Left lung (tissue), 4 donors: ENCODE measurements at regions not wholly inside any gene's neighbourhood (a gene's known extent, or its start where the extent isn't known, plus 50 kb on each side); places are given as distances from the start of the nearest gene placed in this dataset.

Experiments
- ATAC-seq: fragments of 200-7000 bp; cut with Tn5 transposase; one replicate; pipeline ENCODE4 v1.9.1; 2020; ENCODE audit warnings: moderate library complexity
- DNase-seq, 4 donors: peaks; one replicate each; pipeline ENCODE4 v3.0.0-alpha.2; 2013 to 2020
- H3K27ac ChIP-seq, 2 donors: fragments of 200-600 bp; sonication (generic) in 1 of 2; one replicate each; pipeline versions ENCODE4 v1.5.0 to v1.8.0; 2020 to 2021
- H3K27me3 ChIP-seq, 2 donors: fragments of 200-600 bp; sonication (generic) in 1 of 2; one replicate each; pipeline versions ENCODE4 v1.5.0 to v1.8.0; 2020 to 2021
- H3K36me3 ChIP-seq, 2 donors: fragments of 200-600 bp; sonication (generic) in 1 of 2; one replicate each; pipeline versions ENCODE4 v1.5.0 to v1.8.0; 2020 to 2021
- H3K4me1 ChIP-seq, 2 donors: fragments of 200-600 bp; one replicate each; pipeline ENCODE4 v1.8.0; 2021
- H3K4me3 ChIP-seq, 2 donors: fragments of 200-600 bp; sonication (generic) in 1 of 2; one replicate each; pipeline versions ENCODE4 v1.5.0 to v1.8.0; 2020 to 2021; ENCODE audit warnings: mild to moderate bottlenecking in 1 of 2
- H3K9me3 ChIP-seq, 2 donors: fragments of 200-600 bp; sonication (generic) in 1 of 2; one replicate each; pipeline versions ENCODE4 v1.5.0 to v1.8.0; 2020 to 2021
- intact Hi-C, 2 donors: fragments of 100-400 bp; cut with DNase I; formaldehyde crosslinking; loops; one replicate each; pipeline versions ENCODE4 v1.11.2 to v1.14.2; 2022
- TF ChIP-seq, protein P1 (sequence below), 2 donors: fragments of 200-600 bp; sonication (generic) in 1 of 2; IDR thresholded peaks; one replicate each; pipeline versions ENCODE4 v1.5.0 to v1.8.0; 2021; ENCODE audit warnings: antibody characterized with exemption in 2 of 2
- donor health status: DM: no; HTN: yes; CAD: no.
- donor health status: DM: no; HTN: no; CAD: no.

DNA sequence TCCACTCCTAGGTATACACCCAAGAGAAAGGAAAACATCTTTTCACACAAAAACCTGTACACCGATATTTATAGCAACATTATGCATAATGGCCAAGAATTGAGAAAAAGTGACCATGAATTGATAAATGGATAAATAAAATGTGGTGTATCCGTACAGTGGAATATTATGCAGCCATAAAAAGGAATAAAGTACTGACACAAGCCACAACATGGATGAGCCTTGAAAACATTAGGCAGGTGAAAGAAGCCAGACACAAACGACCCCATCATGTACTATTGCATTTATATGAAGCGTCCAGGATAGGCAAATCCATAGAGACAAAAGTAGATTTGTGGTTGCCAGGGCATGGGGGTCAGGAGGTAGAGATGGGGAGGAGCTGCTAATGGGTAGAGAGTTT, 64.2 kb upstream of the SLC6A6 start:
- TF ChIP-seq, protein P1, sequence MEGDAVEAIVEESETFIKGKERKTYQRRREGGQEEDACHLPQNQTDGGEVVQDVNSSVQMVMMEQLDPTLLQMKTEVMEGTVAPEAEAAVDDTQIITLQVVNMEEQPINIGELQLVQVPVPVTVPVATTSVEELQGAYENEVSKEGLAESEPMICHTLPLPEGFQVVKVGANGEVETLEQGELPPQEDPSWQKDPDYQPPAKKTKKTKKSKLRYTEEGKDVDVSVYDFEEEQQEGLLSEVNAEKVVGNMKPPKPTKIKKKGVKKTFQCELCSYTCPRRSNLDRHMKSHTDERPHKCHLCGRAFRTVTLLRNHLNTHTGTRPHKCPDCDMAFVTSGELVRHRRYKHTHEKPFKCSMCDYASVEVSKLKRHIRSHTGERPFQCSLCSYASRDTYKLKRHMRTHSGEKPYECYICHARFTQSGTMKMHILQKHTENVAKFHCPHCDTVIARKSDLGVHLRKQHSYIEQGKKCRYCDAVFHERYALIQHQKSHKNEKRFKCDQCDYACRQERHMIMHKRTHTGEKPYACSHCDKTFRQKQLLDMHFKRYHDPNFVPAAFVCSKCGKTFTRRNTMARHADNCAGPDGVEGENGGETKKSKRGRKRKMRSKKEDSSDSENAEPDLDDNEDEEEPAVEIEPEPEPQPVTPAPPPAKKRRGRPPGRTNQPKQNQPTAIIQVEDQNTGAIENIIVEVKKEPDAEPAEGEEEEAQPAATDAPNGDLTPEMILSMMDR (IDR thresholded peaks at IDR 0.05): no peak
- H3K9me3 ChIP-seq: no peaks in the 10 kb centered on the region
- DNase-seq (no peak), ATAC-seq (no peak)
- no peak overlapping the region for H3K27ac ChIP-seq
- H3K36me3 ChIP-seq: no peaks in the 10 kb centered on the region
- peaks cover 0 to 7% of the 10 kb centered on the region in 2 donors for H3K4me1 ChIP-seq
- H3K27me3 ChIP-seq: no peaks in the 10 kb centered on the region
- intact Hi-C loops: no loop called here
- no peak overlapping the region for H3K4me3 ChIP-seq

DNA sequence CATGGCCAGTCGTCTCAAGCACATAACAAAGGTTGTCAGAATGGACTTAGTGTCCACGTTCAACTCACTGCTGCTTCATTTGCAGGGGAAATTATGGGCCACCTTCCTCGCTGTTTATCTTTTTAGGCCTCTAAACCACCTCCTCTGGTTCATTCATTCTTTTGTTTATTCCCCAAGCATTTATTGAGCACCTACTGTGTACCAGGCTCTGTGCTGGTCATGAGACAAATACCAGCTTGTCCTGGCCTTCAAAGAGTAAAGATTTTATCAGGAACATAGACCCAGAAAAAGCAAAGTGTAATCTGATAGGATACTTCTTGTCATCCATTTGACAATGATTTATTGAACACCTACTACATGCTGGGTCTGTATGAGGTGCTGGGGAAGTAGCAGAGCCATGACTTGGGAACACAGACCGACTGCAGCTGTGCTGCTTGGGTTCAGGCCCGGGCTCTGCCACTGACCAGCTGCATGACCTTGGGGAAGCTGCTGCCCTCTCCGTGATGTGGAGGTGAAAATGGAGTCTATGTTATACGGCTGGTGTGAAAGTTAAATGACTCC, 63.4 kb upstream of the SLC6A6 start:
- no peak for DNase-seq
- TF ChIP-seq, protein P1 (IDR thresholded peaks at IDR 0.05): no peak

DNA sequence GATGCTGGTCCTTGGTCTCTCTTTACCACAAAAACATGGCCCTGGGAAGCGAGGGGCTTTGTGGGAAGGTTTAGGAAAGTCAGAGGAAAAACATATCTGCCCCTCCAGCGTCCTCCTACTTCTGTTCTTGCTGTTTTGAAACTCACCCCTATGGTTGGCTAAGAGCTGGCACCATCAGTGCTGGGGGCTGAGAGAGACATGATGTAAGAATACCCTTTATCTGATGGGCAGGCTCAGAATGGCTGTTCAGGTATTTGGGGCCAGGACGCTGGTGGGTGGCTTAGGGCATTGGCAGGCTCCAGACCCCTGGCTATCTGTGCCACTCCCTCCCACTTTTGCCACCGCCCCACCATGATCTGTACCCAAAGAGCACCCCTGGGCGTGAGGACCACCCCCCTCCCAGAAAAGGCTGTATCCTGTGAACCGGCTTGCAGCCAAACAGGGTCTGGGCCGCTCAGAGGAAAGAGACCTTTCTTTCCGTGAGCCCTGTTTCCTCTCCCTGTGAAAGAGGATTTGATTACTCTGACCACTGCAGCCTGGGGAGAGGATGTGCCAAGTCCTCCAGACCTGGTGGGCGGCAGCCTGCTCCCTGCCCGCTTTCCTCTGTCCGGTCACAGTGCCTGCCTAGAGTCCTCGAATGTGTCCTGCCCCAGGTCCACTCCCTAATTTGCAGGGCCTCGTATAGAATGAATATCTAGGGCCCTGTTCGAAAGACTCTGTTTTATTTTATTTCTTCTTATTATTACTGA, 61.3 kb upstream of the SLC6A6 start:
- Histone ChIP-seq H3K27me3 (no peaks in the 10 kb centered on the region), H3K4me3 (no peak overlapping the region), H3K36me3 (no peaks in the 10 kb centered on the region), H3K4me1 (peaks cover 0 to 7% of the 10 kb centered on the region in 2 donors), H3K9me3 (no peaks in the 10 kb centered on the region), H3K27ac (no peak overlapping the region)
- TF ChIP-seq, protein P1 (IDR thresholded peaks at IDR 0.05): no peak
- DNase-seq (peak in 1 of 4 donors; percentile 44), ATAC-seq (no peak)
- intact Hi-C loops: no loop called here

More for the DNA sequence above, 63.4 kb upstream of the SLC6A6 start:
- H3K36me3 ChIP-seq: no peaks in the 10 kb centered on the region
- ATAC-seq: no peak
- H3K4me1 ChIP-seq: peaks cover 0 to 7% of the 10 kb centered on the region in 2 donors
- no peaks in the 10 kb centered on the region for H3K9me3 ChIP-seq
- no peak overlapping the region for H3K4me3 ChIP-seq
- H3K27ac ChIP-seq: no peak overlapping the region
- H3K27me3 ChIP-seq: no peaks in the 10 kb centered on the region
- intact Hi-C loops: no loop called here

DNA sequence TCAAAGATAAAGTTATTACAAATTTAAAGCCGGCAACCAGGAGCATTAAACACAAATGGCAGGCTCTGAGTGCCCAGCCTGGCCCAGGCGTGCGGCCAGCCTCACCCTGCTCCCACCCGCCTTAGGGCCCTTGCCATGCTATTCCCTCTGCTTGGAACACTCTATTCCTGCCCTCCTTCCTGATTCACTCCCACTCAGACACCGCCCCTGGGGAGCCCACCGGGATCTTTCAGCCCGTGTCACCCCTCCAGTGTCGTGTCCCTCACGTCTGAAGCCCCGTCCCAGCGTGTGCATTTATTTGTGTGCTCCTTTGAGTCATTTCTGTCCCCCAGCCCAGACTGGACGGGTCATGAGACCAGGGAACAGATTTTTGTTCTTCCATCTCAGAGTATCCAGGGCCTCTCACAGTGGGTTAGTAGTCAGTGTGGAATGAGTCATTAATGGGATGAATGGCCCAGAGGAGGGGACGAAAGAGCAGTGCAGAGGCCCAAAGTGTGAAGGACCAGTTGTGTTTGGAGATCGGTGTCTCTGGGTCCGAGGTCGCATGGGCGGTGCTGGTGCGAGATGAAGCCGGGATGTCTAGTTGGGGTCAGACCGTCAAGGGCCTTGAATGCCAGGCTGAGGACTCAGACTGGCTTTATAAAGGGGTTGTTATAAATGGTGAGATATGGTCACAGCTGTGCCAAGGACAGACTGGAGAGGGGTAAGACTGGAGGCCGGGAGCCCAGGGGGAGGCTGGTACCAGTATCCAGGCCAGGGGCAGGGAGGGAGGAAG, 58.9 kb upstream of the SLC6A6 start:
- ATAC-seq (no peak), DNase-seq (no peak)
- TF ChIP-seq, protein P1 (IDR thresholded peaks at IDR 0.05): no peak
- H3K4me1 ChIP-seq: no peaks in the 10 kb centered on the region
- intact Hi-C loops: no loop called here
- H3K36me3 ChIP-seq: no peaks in the 10 kb centered on the region
- H3K27ac ChIP-seq: no peak overlapping the region
- no peak overlapping the region for H3K4me3 ChIP-seq
- no peaks in the 10 kb centered on the region for H3K27me3 ChIP-seq
- H3K9me3 ChIP-seq: no peaks in the 10 kb centered on the region

DNA sequence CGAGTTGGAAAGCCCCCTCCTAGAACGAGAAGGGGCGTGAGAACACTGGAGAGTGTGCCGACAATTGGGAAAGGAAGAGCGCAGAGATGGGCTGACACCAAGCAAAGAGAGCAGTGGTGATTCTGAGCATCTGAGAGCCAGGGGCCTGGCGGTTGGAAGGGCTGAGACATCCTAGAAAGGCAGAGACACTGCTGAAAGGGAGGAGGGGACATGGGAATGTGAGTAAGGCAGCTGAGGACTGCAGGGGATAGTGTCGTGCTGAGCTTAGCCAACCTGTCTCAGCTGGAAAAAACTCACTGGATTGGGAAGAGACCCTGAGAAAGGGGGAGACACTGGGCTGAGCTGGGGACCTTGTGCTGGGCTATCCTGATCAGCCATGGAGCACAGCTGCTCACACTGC, 58.1 kb upstream of the SLC6A6 start:
- no peak overlapping the region for H3K27ac ChIP-seq
- no peaks in the 10 kb centered on the region for H3K9me3 ChIP-seq
- no peaks in the 10 kb centered on the region for H3K27me3 ChIP-seq
- intact Hi-C loops: no loop called here
- TF ChIP-seq, protein P1 (IDR thresholded peaks at IDR 0.05): no peak
- H3K36me3 ChIP-seq: no peaks in the 10 kb centered on the region
- H3K4me3 ChIP-seq: no peak overlapping the region
- ATAC-seq (no peak), DNase-seq (no peak)
- H3K4me1 ChIP-seq: no peaks in the 10 kb centered on the region
